Hematopoietic multipotent progenitor cell treated with erythropoietin and hydrocortisone succinate and interleukin-3 and kit ligand, for 17 days (in vitro differentiated cells): ENCODE measurements at regions not wholly inside any gene's neighbourhood (a gene's known extent, or its start where the extent isn't known, plus 50 kb on each side); places are given as distances from the start of the nearest gene placed in this dataset.
"Not testable (repeated sequence)": the region's sequence is repeated elsewhere in the genome, so short reads cannot be mapped to it uniquely, and the experiment has no call there.

ENCODE experiments used
- DNase-seq: peaks from one replicate; pipeline ENCODE4 v3.0.0-alpha.2; 2015; ENCODE audit warnings: low spot score

DNA sequence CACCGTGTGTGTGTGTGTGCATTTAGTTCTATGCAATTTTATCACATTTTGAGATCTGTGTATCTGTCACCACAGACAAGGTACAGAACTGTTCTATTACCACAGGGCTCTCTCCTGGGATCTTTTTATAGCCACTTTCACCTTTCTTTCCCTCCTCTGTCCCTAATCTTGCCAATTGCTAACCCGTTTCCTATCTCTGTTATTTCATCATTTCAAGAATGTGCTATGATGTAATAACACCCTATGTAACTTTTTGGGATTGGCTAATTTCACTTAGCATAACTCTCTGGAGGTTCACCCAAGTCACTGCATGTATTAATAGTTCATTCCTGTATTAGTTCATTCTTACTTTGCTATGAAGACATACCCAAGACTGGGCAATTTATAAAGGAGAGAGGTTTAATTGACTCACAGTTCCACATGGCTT, 657.7 kb downstream of the QKI start:
- DNase-seq = no peak

DNA sequence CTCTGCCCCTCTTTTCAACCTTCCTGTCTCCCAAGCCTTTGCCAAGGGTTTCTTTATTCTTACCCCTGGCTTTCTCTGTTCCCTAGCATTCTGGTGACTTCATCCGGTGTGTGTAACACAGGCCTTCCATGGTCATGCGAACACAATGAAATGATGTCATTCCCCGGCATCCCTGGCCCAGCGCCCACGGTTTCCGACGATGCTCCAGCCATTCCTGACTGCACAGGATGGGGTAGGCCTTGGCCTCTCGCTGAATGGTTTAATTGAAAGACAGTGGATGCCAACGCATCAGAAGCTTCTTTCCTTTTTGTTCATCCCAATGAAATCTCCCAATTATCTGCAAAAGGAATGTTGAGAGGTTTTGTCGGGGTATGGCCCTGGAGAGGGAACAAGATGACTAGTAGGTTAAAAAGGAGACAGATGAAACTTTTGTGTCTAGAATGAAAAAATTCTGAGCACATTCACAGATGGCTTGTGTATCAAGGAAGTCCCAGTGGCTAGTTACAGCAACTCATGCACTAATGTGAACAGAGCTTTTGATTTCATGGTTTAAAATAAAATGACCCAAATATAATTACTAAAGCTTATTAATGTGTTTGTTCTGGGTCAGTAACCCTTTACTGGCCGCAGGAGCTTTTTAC, 655.0 kb downstream of the QKI start:
- DNase-seq = no peak

DNA sequence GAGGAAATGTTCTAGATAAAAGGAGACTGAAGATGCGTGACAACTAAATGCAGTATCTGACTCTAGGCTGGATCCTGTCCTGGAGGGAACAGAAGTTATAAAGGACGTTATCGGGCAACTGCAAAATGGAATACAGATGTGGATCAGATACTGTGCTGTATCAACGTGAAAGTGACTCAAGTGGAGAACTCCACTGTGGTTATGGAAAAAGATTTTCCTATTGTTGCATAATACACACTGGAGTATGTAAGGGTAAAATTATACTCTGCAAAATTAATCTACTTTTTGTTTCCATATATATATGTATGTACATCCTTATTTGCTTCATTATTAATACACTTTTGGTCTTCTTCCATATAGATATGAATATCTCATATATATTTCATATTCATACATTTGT, 654.0 kb downstream of the QKI start:
- no peak for DNase-seq

DNA sequence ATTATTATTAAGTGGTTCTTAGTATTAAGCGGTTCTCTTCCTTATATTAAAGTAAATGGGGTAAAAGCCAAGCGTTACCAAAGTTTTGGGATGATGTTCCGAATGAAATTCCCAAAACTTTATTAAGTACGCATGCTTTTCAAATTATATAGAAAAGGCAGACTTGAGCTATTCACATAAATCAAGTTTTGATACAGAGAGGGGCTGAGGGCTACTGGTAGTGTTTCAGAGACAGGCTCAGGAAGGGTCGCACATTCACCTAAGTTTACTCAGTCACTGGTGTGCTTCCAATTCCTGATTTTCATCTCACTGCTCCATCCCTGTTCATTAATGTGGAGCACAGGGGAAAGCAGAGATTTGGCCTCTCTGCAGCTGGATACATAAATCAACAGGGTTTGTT, 652.2 kb downstream of the QKI start:
- no peak for DNase-seq

DNA sequence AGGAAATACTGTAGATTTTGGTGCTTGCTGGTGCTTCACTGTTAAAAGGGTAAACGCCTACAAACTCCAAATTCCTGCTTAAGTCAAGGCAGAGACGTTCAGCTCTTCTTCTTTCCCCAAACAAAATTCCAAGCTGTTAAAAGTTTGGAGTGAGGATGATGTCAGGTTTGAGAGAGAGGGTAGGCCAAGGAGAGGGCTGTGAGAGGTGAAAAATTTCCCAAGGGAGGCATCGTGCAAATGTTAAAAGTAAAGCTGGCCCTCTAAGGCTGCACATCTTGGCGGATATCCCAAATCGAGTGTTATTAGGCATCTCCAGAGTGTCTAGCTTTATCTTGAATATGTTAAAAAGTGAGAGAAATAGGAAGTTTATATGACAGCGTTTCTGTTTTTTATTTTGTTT, 651.8 kb downstream of the QKI start:
- no peak for DNase-seq

DNA sequence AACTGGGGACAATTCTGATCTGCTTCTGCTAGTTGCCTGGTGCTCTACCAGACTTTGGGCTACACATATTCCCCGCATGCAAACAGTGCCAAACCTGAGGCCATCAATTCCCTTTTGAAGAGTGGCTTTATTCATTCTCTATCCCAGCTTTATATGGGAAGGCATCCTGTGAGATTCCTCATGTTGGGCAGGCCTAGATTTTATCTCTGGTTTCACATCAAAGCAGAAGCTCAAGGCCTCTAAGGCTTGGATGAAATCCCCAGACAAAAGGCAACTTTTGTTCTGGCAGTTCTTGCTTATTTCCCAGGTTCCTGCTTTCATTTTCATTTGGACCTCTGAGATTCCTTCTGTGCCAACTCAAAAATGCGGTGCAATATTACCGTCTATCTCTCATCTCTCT, 648.8 kb downstream of the QKI start:
- DNase-seq = no peak

DNA sequence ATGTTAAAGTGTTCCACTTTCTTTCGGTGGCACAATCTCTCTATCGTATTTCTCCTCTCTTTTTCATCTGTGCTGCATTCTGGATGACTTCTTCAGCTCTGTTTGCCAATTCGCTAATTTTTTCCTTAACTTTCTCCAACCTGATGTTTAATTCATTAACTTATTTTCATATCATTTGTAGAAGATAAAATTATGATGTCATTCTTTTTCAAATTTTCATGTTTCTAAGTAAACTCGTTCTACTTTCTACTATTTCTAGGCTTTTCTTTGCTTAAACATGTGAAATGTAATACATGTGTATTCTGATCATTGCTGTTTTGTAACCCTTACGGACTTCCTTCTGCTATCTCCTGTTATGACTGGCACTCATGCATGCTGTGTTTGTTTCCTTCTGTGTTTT, 648.4 kb downstream of the QKI start:
- DNase-seq = no peak

DNA sequence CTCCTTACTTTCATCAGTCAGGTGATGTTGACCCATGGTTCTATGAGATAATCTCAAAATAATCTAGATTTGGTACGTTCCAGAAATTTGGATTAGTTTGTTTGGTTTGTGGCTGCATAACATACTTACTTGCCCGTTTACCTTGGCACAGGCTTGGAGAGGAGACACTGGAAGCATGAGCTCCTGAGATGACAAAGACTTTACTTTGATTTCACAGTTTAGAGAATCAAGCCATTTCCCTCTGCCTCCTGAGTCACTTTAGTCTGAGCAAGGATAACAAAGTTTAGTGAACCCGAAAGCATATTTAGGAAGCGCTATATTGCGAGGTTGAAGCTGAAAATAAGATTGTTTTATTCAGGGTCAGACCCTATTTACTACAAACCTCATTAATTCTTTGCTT, 643.4 kb downstream of the QKI start:
- DNase-seq = no peak

DNA sequence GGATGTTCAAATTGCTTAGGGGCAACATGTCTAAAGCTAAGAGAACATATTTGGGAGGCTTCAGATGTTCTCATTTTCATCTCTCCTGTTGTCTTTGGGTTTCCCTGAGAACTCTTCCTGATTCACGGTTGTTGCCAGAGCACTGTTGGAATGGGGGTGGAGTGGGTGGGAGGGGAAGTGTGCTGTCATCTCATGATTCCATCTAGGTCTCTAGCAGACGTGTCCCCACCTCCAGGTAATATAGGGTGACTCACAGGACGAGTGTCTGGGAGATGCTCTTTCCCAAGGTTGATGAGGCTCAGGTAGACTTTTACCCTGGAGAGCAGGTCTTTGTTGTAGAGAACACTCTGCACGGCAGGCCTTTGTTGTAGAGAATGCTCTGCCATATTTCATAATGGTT, 636.9 kb downstream of the QKI start:
- no peak for DNase-seq

DNA sequence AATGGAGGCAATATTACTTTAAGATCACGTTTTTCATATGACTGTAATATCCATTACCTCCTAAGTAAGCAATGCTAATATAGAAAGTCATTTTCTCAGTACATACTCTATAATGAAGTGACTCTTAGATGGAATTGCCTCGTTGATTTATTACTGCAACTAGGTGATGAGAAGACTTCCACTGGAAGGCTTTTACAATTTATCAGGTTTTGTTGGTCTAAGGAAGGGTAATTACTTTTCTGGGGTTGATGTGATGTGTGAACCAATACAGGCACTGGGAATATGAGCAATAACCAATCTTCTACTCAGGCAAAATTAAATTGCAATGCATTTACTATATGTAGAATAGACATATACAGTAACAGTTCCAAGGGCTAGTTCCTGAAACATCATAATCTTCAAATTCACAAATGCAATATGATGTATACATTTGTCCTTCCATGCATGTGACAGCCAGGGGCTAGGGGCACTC, 635.0 kb downstream of the QKI start:
- DNase-seq = no peak

DNA sequence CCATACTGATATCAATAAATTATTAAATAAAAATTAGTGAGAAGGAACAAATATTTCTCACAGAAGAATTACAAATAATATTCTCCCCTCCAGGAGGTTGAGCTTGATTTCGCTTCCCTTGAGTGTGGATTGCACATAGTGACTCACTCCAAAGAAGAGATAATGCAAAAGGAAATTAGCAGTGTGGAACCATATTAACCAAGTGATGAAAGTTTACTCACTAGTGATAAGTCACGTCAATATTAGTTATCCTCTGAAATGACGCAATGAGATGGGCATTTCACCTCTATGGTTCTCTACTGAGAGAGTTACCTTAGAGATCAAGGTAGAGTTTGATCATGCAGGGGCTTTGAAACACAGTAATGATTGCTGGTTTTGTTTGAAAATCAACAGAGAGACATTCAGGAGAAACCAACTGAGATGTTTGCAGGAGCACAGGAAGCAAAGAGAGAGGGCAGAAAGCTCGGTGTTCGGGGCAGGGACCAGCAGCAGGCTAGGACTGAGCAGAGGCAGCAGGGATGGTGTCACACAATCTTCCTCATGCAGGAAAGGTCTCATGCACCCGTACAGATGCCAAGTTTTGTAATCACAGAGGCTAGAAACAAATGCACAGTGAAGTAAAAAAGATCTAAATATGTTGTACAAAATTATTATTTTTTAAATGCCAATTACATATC, 634.5 kb downstream of the QKI start:
- DNase-seq = no peak

DNA sequence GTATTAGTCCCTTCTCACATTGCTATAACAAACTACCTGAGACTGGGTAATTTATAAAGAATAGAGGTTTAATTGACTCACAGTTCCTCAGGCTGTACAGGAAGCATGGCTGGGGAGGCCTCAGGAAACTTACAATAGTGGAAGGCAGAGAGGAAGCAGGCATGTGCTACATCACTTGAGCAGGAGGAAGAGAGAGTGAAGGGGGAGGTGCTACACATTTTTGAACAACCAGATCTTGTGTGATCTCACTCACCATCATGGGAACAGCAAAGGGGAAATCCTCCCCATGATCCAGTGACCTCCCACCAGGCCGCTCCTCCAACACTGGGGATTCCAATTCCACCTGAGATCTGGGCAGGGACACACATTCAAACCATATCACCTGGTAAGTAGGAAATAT, 630.6 kb downstream of the QKI start:
- DNase-seq = no peak

DNA sequence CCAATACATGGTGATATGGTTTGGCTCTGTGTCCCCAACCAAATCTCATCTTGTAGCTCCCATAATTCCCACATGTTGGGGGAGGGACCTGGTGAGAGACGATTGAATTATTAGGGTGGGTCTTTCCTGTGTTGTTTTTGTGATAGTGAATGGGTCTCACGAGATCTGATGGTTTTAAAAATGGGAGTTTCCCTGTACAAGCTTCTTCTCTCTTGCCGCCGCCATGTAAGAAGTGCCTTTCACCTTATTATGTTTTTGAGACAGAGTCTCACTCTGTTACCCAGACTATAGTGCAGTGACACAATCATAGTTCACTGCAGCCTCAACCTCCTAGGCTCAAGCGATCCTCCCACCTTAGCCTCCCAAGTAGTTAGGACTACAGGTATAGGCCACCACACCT, 629.1 kb downstream of the QKI start:
- DNase-seq = not testable (repeated sequence)

DNA sequence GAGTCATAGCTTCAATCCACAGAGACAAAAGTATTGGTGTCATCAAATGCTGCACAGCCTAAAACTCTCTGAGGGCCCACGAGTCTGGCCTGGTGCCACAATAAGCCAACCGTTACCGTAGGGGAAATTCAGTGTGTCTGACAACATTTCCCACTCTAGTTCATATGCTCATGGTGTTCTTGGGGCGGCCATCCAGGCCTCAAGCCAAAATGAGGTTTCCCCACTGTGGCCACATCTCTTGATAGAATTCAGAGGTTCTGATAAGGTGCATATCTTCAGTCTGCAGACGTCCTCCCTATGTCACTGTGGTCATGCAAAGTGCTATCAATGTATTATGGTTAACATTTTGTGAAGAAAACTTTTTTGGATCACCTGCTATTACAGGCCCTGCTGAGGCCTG, 627.7 kb downstream of the QKI start:
- no peak for DNase-seq

DNA sequence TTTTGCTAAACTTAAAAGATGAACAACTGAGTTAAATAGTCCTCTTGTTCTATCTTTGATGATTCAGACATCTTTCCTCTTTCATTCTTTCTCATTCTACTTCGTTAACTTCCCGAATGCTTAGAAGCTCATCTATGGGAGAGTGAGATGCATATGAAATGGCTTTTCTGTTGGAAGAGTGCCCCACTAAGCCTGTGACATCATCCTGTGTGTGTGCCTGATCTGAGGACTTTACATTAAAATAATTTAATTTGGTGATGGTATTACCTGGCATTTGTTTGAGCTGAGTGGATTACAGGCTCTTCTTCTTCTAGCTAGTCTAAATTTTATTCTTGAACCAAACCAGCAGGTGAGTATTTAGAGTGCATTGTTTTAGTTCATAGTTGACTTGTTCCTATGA, 626.5 kb downstream of the QKI start:
- DNase-seq = no peak

DNA sequence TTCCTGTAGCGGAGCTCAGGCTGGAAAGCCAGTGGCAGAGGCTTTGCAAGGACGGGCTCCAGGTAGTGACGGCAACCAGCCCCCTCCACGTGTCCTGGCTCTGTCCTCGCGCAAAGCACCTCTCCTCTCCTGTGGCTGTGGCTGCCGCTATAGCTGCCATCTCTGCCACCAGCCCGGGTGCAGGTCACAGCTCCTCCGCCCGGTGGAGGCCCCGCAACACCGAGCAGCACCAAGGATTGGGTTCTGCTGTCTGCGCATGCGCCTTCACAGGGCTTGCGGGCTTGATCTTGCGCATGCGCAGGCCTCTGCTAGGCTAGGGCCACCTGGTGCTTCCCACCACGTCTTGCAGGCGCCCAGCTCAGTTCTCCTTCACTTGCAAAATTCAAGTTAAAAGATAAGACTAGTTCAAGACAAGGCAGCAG, 625.4 kb downstream of the QKI start:
- peak; percentile 57 for DNase-seq

DNA sequence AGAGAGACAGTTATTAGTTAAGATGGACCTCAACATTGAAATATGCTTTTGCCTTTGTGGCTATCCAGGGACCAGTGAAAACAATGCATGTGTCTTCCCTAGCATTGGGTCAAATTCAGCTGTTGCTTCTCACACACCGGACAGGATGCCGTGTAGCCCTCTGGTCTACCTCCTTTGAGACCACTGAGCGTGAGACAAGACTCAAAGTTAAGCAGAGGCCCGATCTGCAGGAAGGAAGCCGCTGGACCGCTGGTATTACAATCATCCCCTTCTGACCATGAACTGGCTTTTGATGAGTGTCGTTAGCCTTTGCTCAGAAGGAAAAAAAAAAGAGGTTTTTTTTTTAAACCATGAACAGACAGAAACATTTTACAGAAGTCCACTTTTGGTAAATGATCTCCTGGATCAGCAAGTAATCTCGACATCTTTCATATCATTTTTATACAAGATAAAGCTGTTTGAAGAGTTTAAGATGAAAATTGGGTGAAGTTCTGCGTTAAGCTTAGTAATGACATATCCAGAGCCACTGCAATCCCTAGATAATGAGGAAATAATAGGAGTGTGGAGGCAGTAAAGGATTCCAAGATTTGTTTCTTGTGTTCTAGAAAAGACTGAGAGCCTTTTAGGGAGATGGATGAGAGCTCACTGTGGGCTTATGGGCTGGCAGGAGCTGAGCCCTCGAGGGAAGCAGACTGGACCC, 622.8 kb downstream of the QKI start:
- no peak for DNase-seq

DNA sequence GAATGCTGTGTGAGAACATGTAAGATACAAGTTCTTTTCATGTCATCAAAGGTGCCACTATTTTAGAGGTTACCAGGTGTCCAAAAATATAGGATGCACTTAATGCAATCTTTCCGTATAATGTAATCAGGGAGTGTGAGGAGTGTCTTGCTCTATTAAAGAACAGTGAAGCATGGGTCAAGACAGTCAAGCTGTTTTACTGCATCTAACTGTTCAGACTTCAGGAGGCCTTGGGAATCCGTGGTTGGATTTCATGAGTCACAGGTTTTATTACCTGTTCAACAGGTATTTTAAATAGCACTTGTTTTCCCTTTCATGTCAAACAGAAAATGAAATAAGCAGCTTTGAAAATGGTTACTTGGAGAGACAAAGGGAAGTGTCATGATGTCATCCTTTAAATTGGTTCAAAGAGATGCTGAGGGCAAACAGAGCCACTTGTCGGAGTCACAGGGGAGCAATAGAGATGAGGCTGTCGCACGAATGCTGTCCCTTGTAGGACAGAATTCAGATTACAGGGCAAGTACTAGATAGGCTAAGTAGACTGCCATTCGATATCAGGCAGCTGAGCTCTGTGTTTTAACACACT, 621.5 kb downstream of the QKI start:
- DNase-seq = no peak

DNA sequence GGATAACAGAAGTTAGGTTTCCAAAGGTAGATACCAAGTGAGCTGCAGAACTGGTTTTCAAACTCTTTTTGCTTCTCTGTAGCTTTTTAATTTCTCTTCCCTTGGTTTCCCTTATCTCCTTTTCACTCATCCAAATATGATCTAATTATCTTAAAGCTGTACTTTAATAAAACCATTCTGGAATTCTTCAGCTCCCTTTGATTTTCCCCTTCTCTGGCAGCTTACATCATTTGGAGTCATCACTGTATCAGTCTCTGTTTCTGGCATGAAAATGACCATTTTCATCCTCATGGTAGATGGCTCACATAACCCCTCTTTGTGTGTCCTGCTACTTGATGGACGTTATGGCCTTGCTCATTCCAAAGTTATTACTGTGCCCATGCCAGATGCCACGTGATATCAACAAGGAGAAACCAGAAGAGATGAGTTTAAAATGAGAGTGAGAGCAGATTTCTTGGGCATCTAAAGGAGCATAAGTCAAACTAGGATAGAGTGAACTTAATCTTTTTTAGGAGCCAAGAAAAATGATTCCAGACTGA, 620.2 kb downstream of the QKI start:
- DNase-seq = no peak

DNA sequence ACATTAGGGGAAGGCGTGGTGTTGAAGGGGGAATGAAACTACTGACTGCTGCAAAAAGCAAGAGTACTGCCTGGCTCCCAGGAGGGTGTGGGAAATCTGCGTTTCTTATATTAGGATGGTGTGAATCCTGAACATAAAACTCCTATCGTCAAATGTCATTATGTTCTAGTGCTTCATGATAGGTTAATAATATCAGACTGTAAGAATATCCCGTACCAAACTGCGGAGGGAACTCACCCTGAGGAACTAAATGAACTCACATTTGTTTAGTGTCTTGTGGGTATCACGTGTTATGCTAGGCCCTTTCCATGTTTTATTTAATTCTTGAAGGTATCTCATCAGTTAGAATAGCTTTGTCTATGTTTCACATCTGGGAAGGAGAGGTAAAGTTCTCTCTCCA, 610.7 kb downstream of the QKI start:
- no peak for DNase-seq

DNA sequence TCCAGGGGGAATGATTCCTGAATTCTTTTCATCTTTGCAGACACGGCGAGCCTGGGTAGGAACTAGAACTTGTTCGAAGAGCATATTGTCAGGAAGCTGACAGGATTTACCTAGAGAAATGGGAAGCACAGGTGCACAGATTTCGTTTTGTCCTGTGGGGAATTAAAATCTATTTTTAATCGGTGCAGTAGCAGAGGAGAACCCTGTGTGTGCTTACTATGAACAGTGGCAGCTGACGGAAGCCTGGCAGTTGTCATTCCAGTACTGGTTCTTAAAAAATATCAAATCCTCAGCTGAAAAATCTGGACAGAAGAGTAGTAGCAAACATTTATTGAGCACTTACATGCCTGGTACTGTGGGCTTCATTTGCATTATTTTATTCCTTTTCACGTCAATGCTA, 609.0 kb downstream of the QKI start:
- DNase-seq = no peak

DNA sequence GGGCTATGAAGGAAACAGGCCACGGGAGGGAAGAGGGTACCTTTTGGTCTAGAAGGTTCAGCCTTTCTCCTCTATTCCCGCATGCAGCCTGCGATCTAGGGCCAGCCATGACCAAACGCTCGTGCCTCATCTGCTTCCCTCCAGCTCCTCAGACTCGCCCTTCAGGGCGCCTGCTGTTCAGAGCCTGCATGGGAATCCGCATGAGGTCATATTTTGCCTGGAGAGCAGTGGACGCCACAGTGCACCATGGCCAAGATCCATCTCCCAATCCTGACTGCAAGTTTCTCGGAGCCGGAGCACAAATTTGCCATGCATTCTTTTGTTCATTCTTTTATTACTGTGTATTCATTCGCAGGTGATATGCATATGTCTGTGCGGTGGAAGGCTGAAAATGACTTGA, 608.1 kb downstream of the QKI start:
- no peak for DNase-seq
